T-cell (primary cell): ENCODE measurements at regions not wholly inside any gene's neighbourhood (a gene's known extent, or its start where the extent isn't known, plus 50 kb on each side); places are given as distances from the start of the nearest gene placed in this dataset.

Experiments used
- ATAC-seq, 4 experiments: fragments of 200-7000 bp in 3 of 4; fragments of 150-1000 bp in 1 of 4; cut with Tn5 transposase; replicated peaks in 1 of 4; 1 replicate in 3 of 4; 2 replicates in 1 of 4; pipeline ENCODE4 v1.10.0; 2021; ENCODE audit warnings: moderate library complexity in 3 of 4, mild to moderate bottlenecking in 2 of 4, moderate number of reproducible peaks in 1 of 4
- CTCF ChIA-PET, 2 donors: fragments of 300-600 bp; sonication (Branson Sonifier 250); formaldehyde crosslinking; loops; one replicate each; lab custom pipeline; 2022; ENCODE audit warnings: antibody characterized with exemption in 2 of 2; lab: Charles Lee
- POLR2A ChIA-PET, 2 donors: fragments of 300-600 bp; sonication (Branson Sonifier 250); formaldehyde crosslinking; loops; one replicate each; lab custom pipeline; 2022; ENCODE audit warnings: antibody characterized with exemption in 2 of 2; lab: Charles Lee
- DNase-seq, 35 experiments: peaks; one replicate each; pipeline versions ENCODE4 v3.0.0 to v3.0.0-alpha.2; 2013 to 2023
- H3K27ac ChIP-seq: one replicate; pipeline ENCODE4 v1.5.1; 2013; ENCODE audit warnings: low read length
- H3K27me3 ChIP-seq, 2 experiments: replicated peaks in 1 of 2; 1 replicate in 1 of 2; 2 replicates in 1 of 2; pipeline versions ENCODE4 v1.6.1 to v1.7.0; 2013; ENCODE audit warnings: low read length in 1 of 2, mixed read lengths in 1 of 2; ENCODE audit not compliant: control insufficient read depth in 2 of 2, insufficient read depth in 2 of 2; ENCODE audit errors: extremely low read depth in 1 of 2
- H3K36me3 ChIP-seq, 2 donors: 1 replicate in 1 of 2; 2 replicates in 1 of 2; pipeline versions ENCODE4 v1.6.1 to v1.7.0; 2013; ENCODE audit warnings: low read length in 1 of 2; ENCODE audit not compliant: control insufficient read depth in 2 of 2, insufficient read depth in 1 of 2; ENCODE audit errors: extremely low read depth in 1 of 2
- H3K4me1 ChIP-seq, 2 experiments: 1 replicate in 1 of 2; 2 replicates in 1 of 2; pipeline versions ENCODE4 v1.6.1 to v1.7.0; 2013; ENCODE audit warnings: low read length in 2 of 2, mixed read lengths in 1 of 2; ENCODE audit not compliant: insufficient read depth in 2 of 2, control insufficient read depth in 1 of 2; ENCODE audit errors: extremely low read depth in 1 of 2
- H3K4me3 ChIP-seq, 2 donors: 1 replicate in 1 of 2; 2 replicates in 1 of 2; pipeline versions ENCODE4 v1.5.1 to v1.7.0; 2013; ENCODE audit warnings: mild to moderate bottlenecking in 2 of 2, low read length in 1 of 2, moderate library complexity in 1 of 2; ENCODE audit not compliant: control insufficient read depth in 1 of 2; ENCODE audit errors: extremely low read depth in 1 of 2
- H3K9me3 ChIP-seq: 2 replicates; pipeline ENCODE4 v1.7.0; 2013
- H3K27ac Mint-ChIP-seq, 2 donors: one replicate each; pipeline ENCODE4 v1.8.0; 2020 to 2021; ENCODE audit warnings: mild to moderate bottlenecking in 2 of 2, mixed read lengths in 2 of 2
- H3K27me3 Mint-ChIP-seq, 2 donors: one replicate each; pipeline ENCODE4 v1.8.0; 2021 to 2022; ENCODE audit warnings: mixed read lengths in 2 of 2
- H3K36me3 Mint-ChIP-seq: one replicate; pipeline ENCODE4 v1.8.0; 2021; ENCODE audit warnings: mixed read lengths
- H3K4me1 Mint-ChIP-seq, 3 donors: one replicate each; pipeline ENCODE4 v1.8.0; 2020 to 2022; ENCODE audit warnings: mixed read lengths in 3 of 3, mild to moderate bottlenecking in 1 of 3
- H3K4me3 Mint-ChIP-seq, 3 donors: one replicate each; pipeline ENCODE4 v1.8.0; 2020 to 2022; ENCODE audit warnings: mild to moderate bottlenecking in 3 of 3, mixed read lengths in 3 of 3, moderate library complexity in 3 of 3
- H3K9me3 Mint-ChIP-seq, 3 donors: one replicate each; pipeline ENCODE4 v1.8.0; 2020 to 2022; ENCODE audit warnings: mixed read lengths in 3 of 3
- WGBS: methylation state at CpG from one replicate; pipeline ENCODE4 v1.1.5; 2013; ENCODE audit warnings: missing lambda C conversion rate; ENCODE audit not compliant: insufficient coverage; 5-methylcytosine and 5-hydroxymethylcytosine counted together

DNA sequence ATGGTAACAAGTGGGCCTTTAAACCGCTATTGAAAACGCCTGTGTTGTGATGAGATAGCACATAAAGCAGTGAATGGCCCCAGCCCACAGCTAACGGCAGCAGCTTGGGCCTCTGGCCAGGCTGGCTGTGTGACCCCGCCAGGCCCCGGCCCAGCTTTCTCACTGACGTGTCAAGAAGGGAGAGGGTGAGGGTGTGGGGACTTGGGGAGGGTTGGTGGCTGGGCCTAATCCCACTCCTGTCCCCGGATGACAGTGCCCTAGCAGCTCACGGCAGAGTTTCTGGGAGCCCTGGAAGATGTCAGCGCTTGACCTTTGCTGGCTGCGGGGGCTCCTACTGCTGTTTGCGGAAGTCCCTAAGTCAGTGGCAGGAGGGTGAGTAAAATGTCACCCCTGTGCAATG lies 88.9 kb upstream of the SHH start:
- ChIA-PET CTCF (no interaction called here), POLR2A (no interaction called here)
- Mint-ChIP-seq H3K9me3 (peaks cover 0 to 4% (median 3%) of the 10 kb centered on the region in 3 donors), H3K4me1 (no peaks in the 10 kb centered on the region), H3K4me3 (no peak overlapping the region), H3K27ac (no peak overlapping the region), H3K36me3 (no peaks in the 10 kb centered on the region), H3K27me3 (peaks cover 0 to 4% of the 10 kb centered on the region in 2 donors)
- Histone ChIP-seq H3K27me3 (peaks cover 0 to 18% of the 10 kb centered on the region in 2 experiments), H3K4me1 (no peaks in the 10 kb centered on the region), H3K9me3 (no peaks in the 10 kb centered on the region), H3K36me3 (no peaks in the 10 kb centered on the region), H3K4me3 (no peak overlapping the region), H3K27ac (no peak overlapping the region)
- DNase-seq (no peak), ATAC-seq (no peak)
- 87% methylated on average over 11 of the region's 11 CpGs for WGBS

DNA sequence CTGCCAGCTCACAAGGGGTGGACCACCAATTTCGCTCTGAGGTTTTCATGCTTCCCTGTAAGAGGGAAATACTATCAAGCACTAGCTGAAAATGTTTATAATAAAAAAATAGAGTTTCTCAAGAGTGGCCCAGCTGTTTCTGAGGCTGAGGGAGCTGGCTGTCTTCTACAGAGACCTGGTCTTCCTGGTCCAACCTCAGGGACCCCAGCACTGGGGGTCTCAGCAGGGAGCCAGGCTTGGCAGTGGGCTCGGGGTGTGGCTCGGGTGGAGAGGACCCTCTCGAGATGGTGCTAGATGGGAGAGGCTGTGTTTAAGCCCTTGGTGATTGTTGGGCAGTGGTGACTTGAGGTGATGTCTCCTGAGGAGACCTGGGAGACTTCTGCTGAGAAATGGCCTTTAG lies 87.3 kb upstream of the SHH start:
- H3K27me3 Mint-ChIP-seq, result peaks cover 0 to 4% of the 10 kb centered on the region in 2 donors
- DNase-seq (no peak), ATAC-seq (no peak)
- peaks cover 0 to 4% (median 1%) of the 10 kb centered on the region in 3 donors for H3K9me3 Mint-ChIP-seq
- WGBS, result 80% methylated on average over 2 of the region's 4 CpGs
- Histone ChIP-seq H3K36me3 (no peaks in the 10 kb centered on the region), H3K4me1 (no peaks in the 10 kb centered on the region), H3K27ac (no peak overlapping the region), H3K27me3 (peaks cover 0 to 18% of the 10 kb centered on the region in 2 experiments), H3K9me3 (no peaks in the 10 kb centered on the region), H3K4me3 (no peak overlapping the region)
- no peaks in the 10 kb centered on the region for H3K4me1 Mint-ChIP-seq
- H3K4me3 Mint-ChIP-seq, result no peak overlapping the region
- H3K27ac Mint-ChIP-seq, result no peak overlapping the region
- ChIA-PET CTCF (no interaction called here), POLR2A (no interaction called here)
- no peaks in the 10 kb centered on the region for H3K36me3 Mint-ChIP-seq

DNA sequence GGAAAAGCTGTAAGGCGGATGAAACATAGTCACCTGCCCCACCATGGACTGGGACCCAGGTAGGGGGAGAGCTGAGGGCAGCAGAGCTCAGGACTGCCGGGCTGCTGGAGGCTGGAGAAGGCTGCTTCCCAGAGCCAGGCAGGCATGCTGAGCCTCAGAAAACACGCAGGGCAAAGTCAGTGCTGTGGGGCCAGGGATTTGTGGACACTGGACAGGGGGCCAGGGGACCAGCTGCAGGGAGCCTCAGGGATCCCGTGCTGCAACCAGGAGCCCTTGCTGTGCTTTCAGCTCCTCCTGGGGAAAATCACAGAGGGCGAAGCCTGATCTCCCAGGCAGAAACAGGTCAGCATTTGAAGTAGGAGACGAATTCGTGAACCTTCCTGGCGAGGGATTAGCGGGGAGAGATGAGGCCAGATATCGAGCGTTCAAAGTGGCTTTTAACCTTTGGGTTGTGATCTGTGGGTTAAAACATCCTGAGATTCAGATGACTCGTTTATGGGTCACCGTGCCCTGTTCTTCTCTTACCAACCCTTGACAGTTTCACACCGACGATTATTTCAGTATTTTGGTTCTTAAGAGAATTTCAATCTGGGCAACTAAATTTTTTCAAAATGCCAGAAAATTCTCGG lies 85.6 kb upstream of the SHH start:
- peaks cover 0 to 4% of the 10 kb centered on the region in 2 donors for H3K27me3 Mint-ChIP-seq
- Histone ChIP-seq H3K27me3 (peaks cover 0 to 18% of the 10 kb centered on the region in 2 experiments), H3K4me1 (no peaks in the 10 kb centered on the region), H3K9me3 (no peaks in the 10 kb centered on the region), H3K4me3 (no peak overlapping the region), H3K27ac (no peak overlapping the region), H3K36me3 (no peaks in the 10 kb centered on the region)
- 69% methylated on average over 11 of the region's 16 CpGs for WGBS
- CTCF ChIA-PET, result no interaction called here
- H3K4me1 Mint-ChIP-seq, result no peaks in the 10 kb centered on the region
- POLR2A ChIA-PET, result no interaction called here
- DNase-seq, result no peak
- H3K27ac Mint-ChIP-seq, result no peak overlapping the region
- H3K4me3 Mint-ChIP-seq, result no peak overlapping the region
- peaks cover 0 to 4% (median 0%) of the 10 kb centered on the region in 3 donors for H3K9me3 Mint-ChIP-seq
- no peak for ATAC-seq
- H3K36me3 Mint-ChIP-seq, result no peaks in the 10 kb centered on the region

DNA sequence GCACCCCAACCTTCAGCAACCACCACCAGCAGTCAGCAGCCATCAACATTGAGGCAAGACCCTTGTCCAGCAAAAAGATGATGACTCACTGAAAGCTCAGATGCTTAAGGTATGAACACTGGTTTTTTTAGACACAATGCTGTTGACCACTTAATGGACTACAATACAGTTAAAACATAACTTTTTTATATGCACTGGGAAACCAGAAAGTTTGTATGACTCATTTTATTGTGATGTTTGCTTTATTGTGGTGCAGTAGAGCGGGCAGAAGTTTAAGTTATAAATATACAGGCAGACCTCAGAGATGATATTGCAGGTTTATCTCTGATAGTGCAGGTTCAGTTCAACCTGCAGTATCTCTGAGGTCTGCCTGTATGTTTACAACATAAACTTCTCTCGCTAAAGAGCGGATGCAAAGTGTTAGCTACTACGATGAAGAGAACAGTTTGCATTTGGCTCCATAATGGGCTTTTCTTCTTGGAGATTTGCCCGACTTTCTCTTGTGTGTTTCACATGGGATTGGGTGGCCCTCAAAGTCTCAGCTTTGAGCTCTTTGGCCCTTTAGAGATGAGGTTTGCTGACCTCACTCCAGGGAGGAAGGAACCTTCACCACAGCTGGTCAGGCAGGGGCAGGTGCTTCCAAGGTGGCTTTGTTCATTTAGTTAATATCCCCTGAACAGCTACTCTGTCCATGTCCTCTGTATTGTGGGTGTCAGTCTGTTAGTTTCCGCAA lies 84.4 kb upstream of the SHH start:
- Histone ChIP-seq H3K4me1 (no peaks in the 10 kb centered on the region), H3K4me3 (no peak overlapping the region), H3K27ac (no peak overlapping the region), H3K9me3 (no peaks in the 10 kb centered on the region), H3K36me3 (no peaks in the 10 kb centered on the region), H3K27me3 (peaks cover 0 to 18% of the 10 kb centered on the region in 2 experiments)
- Mint-ChIP-seq H3K4me3 (no peak overlapping the region), H3K27ac (no peak overlapping the region), H3K9me3 (peaks cover 0 to 4% (median 0%) of the 10 kb centered on the region in 3 donors), H3K36me3 (no peaks in the 10 kb centered on the region), H3K4me1 (no peaks in the 10 kb centered on the region), H3K27me3 (peaks cover 0 to 4% of the 10 kb centered on the region in 2 donors)
- 86% methylated on average over 5 of the region's 6 CpGs for WGBS
- POLR2A ChIA-PET, result no interaction called here
- CTCF ChIA-PET, result no interaction called here
- ATAC-seq (no peak), DNase-seq (no peak)

DNA sequence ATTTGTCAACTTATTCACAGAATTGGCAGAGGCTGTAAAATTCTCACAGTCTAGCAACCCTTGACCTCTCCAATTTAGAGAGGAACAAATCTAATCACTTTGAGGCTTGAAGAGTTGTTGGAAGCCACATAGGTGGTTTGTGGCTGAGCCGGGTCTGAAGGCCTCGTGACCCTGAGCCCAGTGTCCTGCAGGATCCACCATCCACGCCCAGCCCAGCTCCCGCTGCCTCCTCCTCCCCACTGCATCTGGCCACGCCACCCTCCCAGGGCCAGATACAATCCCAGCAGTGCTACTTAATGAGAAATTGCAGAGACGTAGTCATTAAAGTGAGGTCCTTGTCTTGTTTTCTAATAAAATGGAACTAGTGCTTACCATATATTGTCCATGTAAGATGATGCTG lies 81.4 kb upstream of the SHH start:
- CTCF ChIA-PET, result no interaction called here
- Histone ChIP-seq H3K36me3 (no peaks in the 10 kb centered on the region), H3K4me1 (no peaks in the 10 kb centered on the region), H3K27ac (no peak overlapping the region), H3K4me3 (no peak overlapping the region), H3K27me3 (peaks cover 0 to 15% of the 10 kb centered on the region in 2 experiments), H3K9me3 (no peaks in the 10 kb centered on the region)
- Mint-ChIP-seq H3K36me3 (no peaks in the 10 kb centered on the region), H3K9me3 (no peaks in the 10 kb centered on the region), H3K4me3 (no peak overlapping the region), H3K27ac (no peak overlapping the region), H3K27me3 (peaks cover 0 to 4% of the 10 kb centered on the region in 2 donors), H3K4me1 (no peaks in the 10 kb centered on the region)
- no peak for DNase-seq
- no peak for ATAC-seq
- POLR2A ChIA-PET, result no interaction called here
- WGBS, result 83% methylated on average over 1 of the region's 6 CpGs

DNA sequence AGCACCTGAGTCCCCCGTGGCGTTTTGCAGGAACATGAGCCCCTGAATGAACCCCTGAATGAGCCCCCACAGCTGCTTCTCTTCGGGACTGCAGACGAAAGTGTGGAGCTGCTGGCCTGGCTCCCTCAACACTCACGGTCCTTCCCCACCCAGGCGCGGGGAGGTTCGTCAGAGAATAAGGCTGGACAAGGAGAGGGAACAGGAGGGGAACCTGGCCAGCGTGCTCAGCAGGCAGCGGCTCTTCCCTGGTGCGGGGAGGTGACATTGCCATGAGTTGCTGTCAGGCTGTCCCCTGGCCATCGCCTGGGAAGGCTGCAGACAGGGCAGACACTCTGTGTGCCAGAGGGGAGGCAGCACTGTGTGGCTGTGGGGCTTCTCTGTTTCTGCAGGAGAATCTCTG lies 80.9 kb upstream of the SHH start:
- no peaks in the 10 kb centered on the region for H3K9me3 ChIP-seq
- no peak overlapping the region for H3K4me3 Mint-ChIP-seq
- H3K36me3 Mint-ChIP-seq, result no peaks in the 10 kb centered on the region
- H3K4me1 Mint-ChIP-seq, result no peaks in the 10 kb centered on the region
- H3K27ac Mint-ChIP-seq, result no peak overlapping the region
- DNase-seq (no peak), ATAC-seq (no peak)
- ChIA-PET CTCF (no interaction called here), POLR2A (no interaction called here)
- H3K4me1 ChIP-seq, result no peaks in the 10 kb centered on the region
- H3K36me3 ChIP-seq, result no peaks in the 10 kb centered on the region
- no peaks in the 10 kb centered on the region for H3K9me3 Mint-ChIP-seq
- H3K27me3 Mint-ChIP-seq, result peaks cover 0 to 4% of the 10 kb centered on the region in 2 donors
- 84% methylated on average over 7 of the region's 12 CpGs for WGBS
- H3K27me3 ChIP-seq, result peaks cover 0 to 14% of the 10 kb centered on the region in 2 experiments
- no peak overlapping the region for H3K27ac ChIP-seq
- H3K4me3 ChIP-seq, result no peak overlapping the region
